HCT116 (cell line): ENCODE measurements at regions not wholly inside any gene's neighbourhood (a gene's known extent, or its start where the extent isn't known, plus 50 kb on each side); places are given as distances from the start of the nearest gene placed in this dataset.

Experiments used
- ATAC-seq: fragments of 200-7000 bp; cut with Tn5 transposase; 2 replicates; pipeline ENCODE4 v1.9.1; 2020; ENCODE audit warnings: mild to moderate bottlenecking, moderate library complexity
- BruUV-seq: library from RNA; stranded (reverse); fragments of 400-500 nt; replicated peaks from 2 replicates; lab custom pipeline; 2021; lab: Mats Ljungman, UMichigan
- CTCF ChIA-PET: fragments of 300-600 bp; sonication (Branson Sonifier 250); formaldehyde crosslinking; loops from one replicate; lab custom pipeline; 2021; ENCODE audit warnings: antibody characterized with exemption; lab: Charles Lee
- POLR2A ChIA-PET: fragments of 300-600, 350-600 bp; sonication (Branson Sonifier 250); formaldehyde crosslinking; loops from one replicate; lab custom pipeline; 2021; ENCODE audit warnings: antibody characterized with exemption; lab: Charles Lee
- RAD21 ChIA-PET, 2 experiments: fragments of 300-600 bp; sonication (Branson Sonifier 250); formaldehyde crosslinking; loops; one replicate each; lab custom pipeline; 2023; ENCODE audit warnings: low total read pairs in 2 of 2; ENCODE audit not compliant: uncharacterized antibody in 2 of 2, unreplicated experiment in 2 of 2, low non-redundant PET in 1 of 2; lab: Charles Lee
- DNase-seq: peaks from one replicate; pipeline ENCODE4 v3.0.0-alpha.2; 2010; ENCODE audit warnings: low read depth, low spot score
- H2AFZ ChIP-seq: fragments of 200-600 bp; shearing (Covaris generic), sonication (generic); 2 replicates; pipeline ENCODE4 v1.6.1; 2017; ENCODE audit warnings: low read depth, mixed run types, mixed read lengths, antibody characterized with exemption, low read length; ENCODE audit not compliant: poor library complexity, severe bottlenecking
- H3K27ac ChIP-seq: 2 replicates; pipeline ENCODE4 v1.5.1; 2012; ENCODE audit warnings: low read depth, low read length
- H3K27me3 ChIP-seq: fragments of 200-600 bp; sonication (generic); 2 replicates; pipeline ENCODE4 v1.6.1; 2016; ENCODE audit warnings: mixed run types, low read length, mixed read lengths; ENCODE audit not compliant: insufficient read depth
- H3K36me3 ChIP-seq, 2 experiments: fragments of 200-500 bp in 1 of 2; fragments of 200-600 bp in 1 of 2; sonication (Bioruptor generic) in 1 of 2; sonication (generic) in 1 of 2; 2 replicates each; pipeline versions ENCODE4 v1.5.1 to v1.6.1; 2014 to 2016; ENCODE audit warnings: low read length in 2 of 2, inconsistent platforms in 1 of 2, mixed read lengths in 1 of 2, mixed run types in 1 of 2; ENCODE audit not compliant: insufficient read depth in 2 of 2, control insufficient read depth in 1 of 2
- H3K4me1 ChIP-seq, 2 experiments: fragments of 200-600 bp in 1 of 2; sonication (generic) in 1 of 2; 2 replicates each; pipeline versions ENCODE4 v1.5.1 to v1.6.1; 2012 to 2017; ENCODE audit warnings: low read length in 2 of 2, inconsistent platforms in 1 of 2, mild to moderate bottlenecking in 1 of 2, mixed read lengths in 1 of 2, mixed run types in 1 of 2, moderate library complexity in 1 of 2; ENCODE audit not compliant: insufficient read depth in 2 of 2, control insufficient read depth in 1 of 2
- H3K4me2 ChIP-seq: fragments of 200-600 bp; sonication (generic); 2 replicates; pipeline ENCODE4 v1.6.1; 2017; ENCODE audit warnings: mixed run types, low read length, mixed read lengths
- H3K4me3 ChIP-seq, 2 experiments: fragments of 200-600 bp in 1 of 2; sonication (generic) in 1 of 2; replicated peaks in 1 of 2; 2 replicates each; pipeline ENCODE4 v1.5.1; 2011 to 2016; ENCODE audit warnings: low read length in 2 of 2, control low read depth in 1 of 2, low read depth in 1 of 2, mild to moderate bottlenecking in 1 of 2, mixed read lengths in 1 of 2, mixed run types in 1 of 2
- H3K79me2 ChIP-seq: fragments of 200-600 bp; sonication (generic); 2 replicates; pipeline ENCODE4 v1.6.1; 2017; ENCODE audit warnings: mild to moderate bottlenecking, mixed run types, low read length, moderate library complexity, mixed read lengths; ENCODE audit not compliant: insufficient read depth
- H3K9ac ChIP-seq: fragments of 200-600 bp; sonication (generic); 2 replicates; pipeline ENCODE4 v1.6.1; 2016; ENCODE audit warnings: low read length, mixed read lengths
- H3K9me2 ChIP-seq: fragments of 200-600 bp; sonication (generic), shearing (Covaris generic); 2 replicates; pipeline ENCODE4 v1.6.1; 2017; ENCODE audit warnings: mixed run types, mild to moderate bottlenecking, moderate library complexity; ENCODE audit not compliant: insufficient read depth
- H3K9me3 ChIP-seq, 2 experiments: fragments of 200-500 bp in 1 of 2; fragments of 200-600 bp in 1 of 2; sonication (Bioruptor generic) in 1 of 2; sonication (generic) in 1 of 2; 2 replicates each; pipeline ENCODE4 v1.6.1; 2014 to 2017; ENCODE audit warnings: low read length in 2 of 2, mixed read lengths in 2 of 2, inconsistent platforms in 1 of 2, low read depth in 1 of 2, mild to moderate bottlenecking in 1 of 2, mixed run types in 1 of 2, moderate library complexity in 1 of 2; ENCODE audit not compliant: control insufficient read depth in 1 of 2, insufficient read depth in 1 of 2
- H4K20me1 ChIP-seq: fragments of 200-600 bp; sonication (generic), shearing (Covaris generic); 2 replicates; pipeline ENCODE4 v1.6.1; 2017; ENCODE audit warnings: mixed run types, mild to moderate bottlenecking, moderate library complexity; ENCODE audit not compliant: insufficient read depth
- CBX3 ChIP-seq: IDR thresholded peaks from 2 replicates; pipeline ENCODE4 v1.6.1; 2012; ENCODE audit warnings: low read depth
- CEBPB ChIP-seq: IDR thresholded peaks from 2 replicates; pipeline ENCODE4 v1.6.1; 2012; ENCODE audit warnings: low read depth
- EZH2 ChIP-seq: fragments of 200-600 bp; sonication (generic); IDR thresholded peaks from 2 replicates; pipeline ENCODE4 v1.6.1; 2017; ENCODE audit warnings: antibody characterized with exemption, mixed run types
- FOSL1 ChIP-seq: IDR thresholded peaks from 2 replicates; pipeline ENCODE4 v1.6.1; 2012; ENCODE audit warnings: low read depth
- JUND ChIP-seq: IDR thresholded peaks from 2 replicates; pipeline ENCODE4 v1.6.1; 2012
- POLR2AphosphoS5 ChIP-seq: IDR thresholded peaks from 2 replicates; pipeline ENCODE4 v1.6.1; 2011; ENCODE audit warnings: mild to moderate bottlenecking, low read depth, low read length, moderate library complexity
- RAD21 ChIP-seq: IDR thresholded peaks from 2 replicates; pipeline ENCODE4 v1.6.1; 2012; ENCODE audit warnings: low read depth, mild to moderate bottlenecking
- REST ChIP-seq: IDR thresholded peaks from 2 replicates; pipeline ENCODE4 v1.6.1; 2012; ENCODE audit warnings: low read depth
- SP1 ChIP-seq: IDR thresholded peaks from 2 replicates; pipeline ENCODE4 v1.6.1; 2012; ENCODE audit warnings: low read depth
- SRF ChIP-seq: IDR thresholded peaks from 2 replicates; pipeline ENCODE4 v1.6.1; 2012; ENCODE audit warnings: low read depth
- TCF7L2 ChIP-seq: IDR thresholded peaks from 2 replicates; pipeline ENCODE4 v1.7.0; 2011; ENCODE audit warnings: borderline replicate concordance, inconsistent platforms; ENCODE audit not compliant: insufficient read depth, insufficient read length; ENCODE audit errors: extremely low read depth
- intact Hi-C: fragments of 100-400 bp; cut with micrococcal nuclease; formaldehyde crosslinking; loops from 2 replicates; pipeline ENCODE4 v1.10.0; 2022
- TF ChIP-seq, protein P1 (sequence below), 3 experiments: fragments of 200-600 bp in 1 of 3; sonication (generic) in 1 of 3; IDR thresholded peaks in 2 of 3; conservative IDR thresholded peaks in 1 of 3; 2 replicates each; pipeline ENCODE4 v1.5.1; 2012 to 2017; ENCODE audit warnings: low read depth in 2 of 3, low read length in 2 of 3, antibody characterized with exemption in 1 of 3, borderline replicate concordance in 1 of 3, control low read depth in 1 of 3, mild to moderate bottlenecking in 1 of 3, mixed read lengths in 1 of 3, mixed run types in 1 of 3, moderate library complexity in 1 of 3; ENCODE audit not compliant: insufficient read depth in 1 of 3

DNA sequence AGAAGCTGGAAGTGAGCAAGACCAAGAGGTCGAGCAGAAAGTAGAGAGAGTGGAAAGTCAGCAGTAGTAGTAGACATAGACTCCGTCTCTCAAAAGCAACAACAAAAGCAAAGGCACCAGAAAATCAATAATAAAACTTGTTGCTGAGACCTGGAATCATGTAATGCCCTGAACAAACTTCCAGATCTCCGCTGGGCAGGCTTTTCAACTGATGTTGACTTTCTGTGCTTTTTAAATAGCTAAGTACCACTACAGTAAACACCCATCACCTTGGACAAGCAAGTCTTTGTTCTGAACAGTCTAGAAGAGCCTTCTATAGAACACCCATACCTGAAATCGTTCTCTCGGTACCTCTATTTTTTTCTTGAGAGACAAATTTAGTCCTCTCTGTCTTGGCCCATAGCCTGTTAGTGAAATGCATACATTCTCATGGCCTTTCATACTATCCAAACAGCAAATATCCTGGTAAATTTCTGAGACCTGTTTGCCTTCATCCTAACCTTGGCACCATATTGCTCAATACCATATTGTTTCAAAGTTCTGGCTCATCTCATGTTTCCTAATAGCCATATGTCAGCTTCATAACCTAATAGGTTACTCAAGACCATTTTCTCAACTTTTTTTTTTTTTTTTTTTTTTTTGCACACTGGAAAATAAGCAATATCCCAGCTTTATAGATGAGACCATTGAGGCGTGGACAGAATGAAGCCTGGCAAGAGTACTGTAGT is 200.6 kb upstream of the RBPJ start:
- POLR2A ChIA-PET = no interaction called here
- no peaks in the 10 kb centered on the region for H3K79me2 ChIP-seq
- RAD21 ChIA-PET = no interaction called here
- no peak for TF ChIP-seq RAD21
- TF ChIP-seq, protein P1, sequence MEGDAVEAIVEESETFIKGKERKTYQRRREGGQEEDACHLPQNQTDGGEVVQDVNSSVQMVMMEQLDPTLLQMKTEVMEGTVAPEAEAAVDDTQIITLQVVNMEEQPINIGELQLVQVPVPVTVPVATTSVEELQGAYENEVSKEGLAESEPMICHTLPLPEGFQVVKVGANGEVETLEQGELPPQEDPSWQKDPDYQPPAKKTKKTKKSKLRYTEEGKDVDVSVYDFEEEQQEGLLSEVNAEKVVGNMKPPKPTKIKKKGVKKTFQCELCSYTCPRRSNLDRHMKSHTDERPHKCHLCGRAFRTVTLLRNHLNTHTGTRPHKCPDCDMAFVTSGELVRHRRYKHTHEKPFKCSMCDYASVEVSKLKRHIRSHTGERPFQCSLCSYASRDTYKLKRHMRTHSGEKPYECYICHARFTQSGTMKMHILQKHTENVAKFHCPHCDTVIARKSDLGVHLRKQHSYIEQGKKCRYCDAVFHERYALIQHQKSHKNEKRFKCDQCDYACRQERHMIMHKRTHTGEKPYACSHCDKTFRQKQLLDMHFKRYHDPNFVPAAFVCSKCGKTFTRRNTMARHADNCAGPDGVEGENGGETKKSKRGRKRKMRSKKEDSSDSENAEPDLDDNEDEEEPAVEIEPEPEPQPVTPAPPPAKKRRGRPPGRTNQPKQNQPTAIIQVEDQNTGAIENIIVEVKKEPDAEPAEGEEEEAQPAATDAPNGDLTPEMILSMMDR (IDR thresholded peaks at IDR 0.05 in 2 of 3, conservative IDR thresholded peaks at IDR 0.05 in 1 of 3; ENCODE audit: borderline replicate concordance in 1 of 3, insufficient read depth in 1 of 3, low read depth in 2 of 3, low read length in 2 of 3) = no peak
- TF ChIP-seq CBX3 = no peak
- no peak for TF ChIP-seq REST
- no peak for TF ChIP-seq SP1
- TF ChIP-seq EZH2 = no peak
- no peak for TF ChIP-seq TCF7L2
- TF ChIP-seq SRF = no peak
- TF ChIP-seq CEBPB = no peak
- TF ChIP-seq JUND = no peak
- TF ChIP-seq POLR2AphosphoS5 = no peak
- no peak for TF ChIP-seq FOSL1
- H3K27ac ChIP-seq = no peak overlapping the region
- H3K9me3 ChIP-seq = no peaks in the 10 kb centered on the region
- H4K20me1 ChIP-seq = no peaks in the 10 kb centered on the region
- no peak for ATAC-seq
- no peak overlapping the region for H2AFZ ChIP-seq
- no peaks in the 10 kb centered on the region for H3K4me1 ChIP-seq
- no peaks in the 10 kb centered on the region for H3K36me3 ChIP-seq
- no TSS peak for BruUV-seq
- H3K27me3 ChIP-seq = no peaks in the 10 kb centered on the region
- CTCF ChIA-PET = no interaction called here
- H3K4me2 ChIP-seq = no peak overlapping the region
- DNase-seq = no peak
- H3K9me2 ChIP-seq = no peaks in the 10 kb centered on the region
- H3K9ac ChIP-seq = no peak overlapping the region
- intact Hi-C loops = no loop called here
- H3K4me3 ChIP-seq = no peak overlapping the region
